ENCODE measurements at regions not wholly inside any gene's neighbourhood (a gene's known extent, or its start where the extent isn't known, plus 50 kb on each side); places are given as distances from the start of the nearest gene placed in this dataset.

DNA sequence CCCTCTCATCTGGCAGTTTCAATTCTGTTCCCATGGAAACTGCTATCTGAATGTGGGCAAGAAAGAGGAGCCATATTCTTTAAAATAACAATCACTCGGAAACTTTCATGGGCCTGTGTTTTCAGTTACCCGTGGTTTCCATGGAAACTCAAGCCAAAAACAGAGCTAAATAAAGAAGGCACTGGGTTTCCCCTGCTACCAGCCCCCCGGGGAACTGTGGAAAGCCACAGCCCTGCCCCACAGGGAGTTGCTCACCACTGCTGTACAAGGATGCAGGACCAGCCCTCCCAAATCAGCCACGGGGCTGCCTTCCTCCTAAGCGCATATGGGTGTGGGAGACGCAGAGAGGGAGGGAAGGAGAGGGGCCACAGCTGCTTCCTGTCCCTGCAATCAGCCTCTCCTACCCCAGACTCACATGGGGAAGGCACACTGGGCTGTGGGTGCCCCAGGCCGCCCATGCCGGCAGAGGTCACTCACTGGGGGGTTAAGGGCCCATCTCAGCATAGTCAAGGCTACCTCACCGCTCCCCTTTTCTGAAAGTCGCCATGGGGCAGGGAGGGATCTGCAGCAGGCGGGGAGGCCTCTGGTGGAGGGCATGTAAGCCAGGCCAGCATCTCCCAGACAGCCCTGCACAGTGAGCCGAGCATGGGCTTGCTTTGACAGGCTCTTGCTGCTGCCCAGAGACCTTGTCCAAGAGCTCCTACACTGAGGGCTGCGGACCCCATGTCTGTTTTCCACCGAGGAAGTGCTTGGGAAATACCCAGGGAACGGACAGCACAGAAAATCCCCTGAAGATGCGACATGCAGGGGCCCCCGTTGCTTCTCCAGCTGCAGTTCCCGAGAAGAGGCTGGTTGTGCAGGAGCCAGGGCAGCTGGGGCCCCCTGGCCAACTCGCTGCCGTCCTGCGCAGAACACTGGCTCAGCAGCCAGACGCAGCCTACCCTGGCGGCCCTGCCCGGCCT lies 157.3 kb upstream of the PPP2R2D start:
- peak; percentile 75 for DNase-seq

DNA sequence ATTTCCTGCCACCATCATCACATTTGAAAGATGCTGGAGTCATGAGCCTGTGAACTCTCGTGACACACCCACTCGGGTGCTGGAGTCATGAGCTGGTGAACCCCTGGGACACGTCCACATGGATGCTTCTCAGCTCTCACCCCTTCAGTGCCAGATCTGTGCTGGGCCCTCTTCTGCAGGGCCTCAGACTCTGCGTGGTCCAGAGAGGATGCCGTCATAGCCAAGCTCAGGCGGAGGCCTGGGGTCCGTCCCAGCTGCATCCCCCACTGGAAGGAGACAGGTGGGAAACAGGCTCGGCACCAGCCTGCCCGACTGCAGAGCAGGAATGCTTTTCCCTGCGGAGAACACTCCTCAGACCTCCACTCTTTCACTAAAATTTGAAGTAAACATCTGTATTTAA lies 156.5 kb upstream of the PPP2R2D start:
- DNase-seq, result peak; percentile 38

DNA sequence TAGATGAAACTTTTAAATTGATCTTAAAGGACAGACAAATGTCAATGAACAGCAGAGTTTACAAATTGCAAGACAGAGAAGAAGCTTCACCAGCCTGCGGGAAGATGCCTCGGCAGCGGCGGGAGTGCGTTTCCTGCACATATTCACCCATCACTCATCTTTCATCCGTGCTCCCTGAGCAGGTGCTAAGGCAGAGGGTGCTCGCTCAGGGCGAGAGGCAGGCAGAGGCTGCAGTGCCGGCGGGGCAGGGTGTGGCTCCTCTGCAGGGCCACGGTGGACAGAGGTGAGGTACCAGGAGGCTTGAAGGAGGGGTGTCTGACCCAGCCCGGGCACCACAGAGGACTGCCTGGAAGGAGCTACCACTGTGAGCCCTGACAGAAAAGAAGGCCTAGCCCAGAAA lies 155.2 kb upstream of the PPP2R2D start:
- DNase-seq, result no peak

DNA sequence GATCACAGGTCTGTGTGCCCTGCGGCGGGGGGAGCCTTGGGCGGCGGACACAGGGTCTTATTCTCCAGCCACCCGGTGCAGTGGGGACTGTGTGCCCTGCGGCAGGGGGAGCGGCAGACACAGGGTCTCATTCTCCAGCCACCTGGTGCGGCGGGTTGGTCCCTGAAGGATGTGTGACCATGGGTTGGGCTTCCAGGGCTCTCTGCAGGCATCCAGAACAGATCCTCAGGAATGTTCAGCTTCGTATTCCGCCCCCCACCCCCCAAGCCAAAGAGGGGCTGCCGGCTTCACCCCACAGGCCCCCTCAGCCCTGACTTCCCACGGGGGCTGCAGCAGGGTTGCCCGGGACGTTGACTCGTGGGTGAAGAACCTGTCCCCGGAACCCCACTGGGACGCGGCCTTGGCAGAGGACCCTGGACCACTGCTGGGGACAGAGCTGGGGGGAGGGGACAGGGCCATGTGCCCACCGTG lies 154.5 kb upstream of the PPP2R2D start:
- no peak for DNase-seq

DNA sequence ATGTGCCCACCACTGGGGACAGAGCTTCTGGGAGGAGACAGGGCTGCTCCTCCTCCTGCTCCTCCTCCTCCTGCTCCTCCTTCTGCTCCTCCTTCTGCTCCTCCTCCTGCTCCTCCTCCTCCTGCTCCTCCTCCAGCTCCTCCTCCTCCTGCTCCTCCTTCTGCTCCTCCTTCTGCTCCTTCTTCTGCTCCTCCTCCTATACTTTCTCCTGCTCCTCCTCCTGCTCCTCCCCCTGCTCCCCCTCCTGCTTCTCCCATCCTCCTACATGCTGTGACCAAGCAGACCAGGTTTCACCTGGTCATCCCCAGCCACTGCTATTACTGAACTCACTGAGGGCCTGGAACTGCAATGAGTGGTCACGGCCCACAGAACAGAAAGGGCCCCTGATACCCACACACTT lies 154.0 kb upstream of the PPP2R2D start:
- no peak for DNase-seq

DNA sequence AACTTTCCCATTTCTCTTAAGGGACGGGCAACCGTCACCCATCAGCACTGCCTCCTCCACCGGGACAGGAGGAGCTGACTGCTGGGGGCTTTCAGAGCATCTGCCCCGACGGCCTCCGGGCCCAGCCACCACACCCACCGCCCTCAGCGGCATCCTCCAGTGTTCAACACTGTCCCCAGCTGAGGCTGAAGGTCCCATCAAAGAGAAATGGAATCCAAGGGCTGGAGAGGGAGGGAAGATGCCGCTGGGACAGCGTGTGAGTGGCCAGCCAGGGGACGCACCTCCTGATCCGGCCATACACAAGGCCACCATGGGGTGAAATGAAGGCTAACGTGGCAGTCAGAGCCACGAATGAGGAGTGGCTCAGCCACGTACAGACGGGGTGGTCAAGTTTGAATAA lies 153.6 kb upstream of the PPP2R2D start:
- no peak for DNase-seq

DNA sequence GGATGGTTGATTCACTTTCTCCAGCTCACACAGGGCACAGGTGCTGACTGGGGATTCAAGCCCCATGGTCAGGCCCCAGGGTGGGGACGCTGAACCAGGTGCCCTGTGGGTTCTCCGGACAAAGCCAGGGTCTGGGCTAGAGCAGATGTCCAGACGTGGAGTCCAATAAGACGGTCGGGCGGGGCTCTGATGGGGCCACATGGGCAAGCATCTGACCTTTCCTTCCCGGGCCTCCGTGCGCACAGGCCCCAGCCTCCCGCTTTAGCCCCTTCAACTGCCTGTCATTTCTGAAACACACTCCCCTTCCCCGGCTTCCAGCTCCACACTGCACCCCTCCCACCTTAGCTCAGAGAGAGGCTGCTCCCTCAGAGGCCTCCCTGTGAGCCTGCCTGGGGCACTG lies 153.0 kb upstream of the PPP2R2D start:
- no peak for DNase-seq

DNA sequence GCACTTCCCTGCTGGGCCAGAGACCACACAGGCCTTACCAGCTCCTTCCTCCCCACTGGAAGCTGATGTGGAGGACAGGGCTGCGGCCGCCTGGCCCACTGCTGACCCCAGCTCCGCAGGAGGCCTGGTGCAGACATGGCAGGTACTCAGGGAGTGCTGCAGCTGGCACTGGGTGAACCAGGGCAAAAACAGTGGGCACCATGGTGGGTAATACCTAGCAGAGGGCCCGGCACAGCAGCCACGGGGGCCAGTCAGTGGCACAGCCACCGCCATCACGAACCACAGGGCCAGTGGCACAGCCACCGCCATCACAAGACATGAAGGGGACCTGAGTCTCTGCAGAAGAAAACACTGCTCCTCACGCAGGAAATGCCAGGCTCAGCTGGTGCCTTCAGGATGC lies 152.6 kb upstream of the PPP2R2D start:
- DNase-seq, result no peak

DNA sequence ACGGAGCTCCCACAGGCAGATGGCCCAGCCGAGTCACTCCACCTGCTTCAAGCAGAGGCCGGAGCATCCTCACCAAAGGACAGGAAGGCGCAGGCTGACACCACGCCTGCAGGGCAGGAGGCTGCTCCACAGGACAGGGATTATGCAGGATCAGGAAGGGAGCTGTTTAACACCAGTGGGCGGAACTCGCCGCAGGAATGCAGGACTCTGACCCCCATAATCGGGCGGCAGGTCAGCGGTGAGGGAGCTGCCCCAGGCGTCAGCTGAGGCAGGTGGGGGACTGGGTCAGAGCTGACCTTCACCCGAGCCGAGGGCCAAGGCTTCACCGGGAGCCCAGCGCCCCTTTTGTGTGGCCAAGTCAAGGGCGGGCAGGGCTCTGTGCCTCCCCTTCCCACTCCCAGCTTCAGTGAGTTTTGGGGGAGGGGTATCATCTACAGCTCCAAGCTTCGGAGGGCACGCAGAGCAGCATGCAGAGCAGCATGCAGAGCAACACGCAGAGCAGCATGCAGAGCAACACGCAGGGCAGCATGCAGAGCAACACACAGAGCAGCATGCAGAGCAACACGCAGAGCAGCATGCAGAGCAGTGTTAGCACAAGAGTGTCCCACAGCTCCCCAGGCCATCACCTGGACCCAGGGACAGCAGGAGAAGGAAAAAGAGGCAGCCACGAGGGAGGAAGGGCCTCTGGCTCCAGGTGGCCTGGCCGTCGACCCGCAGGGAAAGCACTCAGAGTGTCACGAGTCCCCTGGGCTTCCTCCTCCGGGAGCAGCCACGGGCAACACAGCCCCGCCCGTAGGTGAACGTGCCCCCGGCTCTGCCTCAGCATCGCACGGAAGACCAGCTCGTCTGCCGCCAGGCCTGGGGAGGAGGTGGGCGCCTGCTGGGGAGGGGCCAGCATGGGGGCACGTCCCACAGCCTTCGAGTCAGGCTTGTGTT lies 151.7 kb upstream of the PPP2R2D start:
- DNase-seq, result no peak

DNA sequence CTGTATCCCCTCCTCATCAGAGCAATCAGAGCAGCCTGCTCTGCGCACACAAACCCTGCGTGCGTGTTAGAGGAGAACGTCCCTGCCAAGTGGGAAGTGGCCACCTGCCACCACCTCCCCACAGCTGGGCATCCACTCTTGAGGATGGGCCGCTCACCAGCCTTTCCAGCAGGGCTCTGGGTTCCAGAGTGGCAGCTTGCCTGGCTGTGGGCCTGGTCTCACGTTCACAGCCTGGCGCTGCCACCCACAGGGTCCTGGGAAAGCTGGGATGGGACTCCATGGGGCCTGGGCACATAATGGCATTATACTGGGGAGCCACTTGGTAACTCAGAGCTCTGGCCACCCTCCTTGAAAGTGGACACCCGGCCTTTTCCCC lies 151.1 kb upstream of the PPP2R2D start:
- DNase-seq, result no peak

DNA sequence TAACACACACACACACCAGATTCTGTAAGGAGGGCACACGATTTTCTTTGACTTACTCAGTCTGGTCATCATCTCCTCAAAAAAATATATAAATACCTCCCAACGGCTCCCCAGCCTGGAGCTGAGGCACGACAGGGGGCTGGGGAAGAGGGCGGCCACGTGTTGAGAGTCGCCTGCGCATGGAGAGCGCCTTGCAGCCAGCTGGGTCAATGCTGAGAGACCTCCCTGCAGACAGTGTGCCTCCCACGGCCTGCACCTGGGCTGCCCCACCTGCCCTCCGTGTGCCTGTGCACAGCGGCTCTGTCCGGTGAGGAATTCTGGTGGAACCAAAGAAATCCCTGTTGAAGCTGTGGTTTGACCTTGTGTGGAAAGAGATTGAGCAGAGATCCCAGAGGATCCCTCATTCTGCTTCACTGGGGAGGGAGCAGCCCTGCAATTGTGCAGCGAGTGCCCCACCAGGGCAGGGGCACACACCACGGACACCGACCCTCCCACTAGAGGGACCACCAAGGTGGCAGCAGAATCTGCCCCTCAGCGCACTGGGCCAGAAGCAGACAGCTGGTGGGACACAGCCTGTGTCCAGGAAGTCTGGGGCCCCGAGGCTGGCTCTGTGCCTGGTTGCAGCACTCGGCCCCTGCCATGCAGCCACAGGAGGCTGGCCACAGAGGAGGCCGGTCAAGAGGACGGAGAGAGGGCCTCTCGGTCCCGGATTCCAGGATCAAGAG lies 150.5 kb upstream of the PPP2R2D start:
- no peak for DNase-seq

DNA sequence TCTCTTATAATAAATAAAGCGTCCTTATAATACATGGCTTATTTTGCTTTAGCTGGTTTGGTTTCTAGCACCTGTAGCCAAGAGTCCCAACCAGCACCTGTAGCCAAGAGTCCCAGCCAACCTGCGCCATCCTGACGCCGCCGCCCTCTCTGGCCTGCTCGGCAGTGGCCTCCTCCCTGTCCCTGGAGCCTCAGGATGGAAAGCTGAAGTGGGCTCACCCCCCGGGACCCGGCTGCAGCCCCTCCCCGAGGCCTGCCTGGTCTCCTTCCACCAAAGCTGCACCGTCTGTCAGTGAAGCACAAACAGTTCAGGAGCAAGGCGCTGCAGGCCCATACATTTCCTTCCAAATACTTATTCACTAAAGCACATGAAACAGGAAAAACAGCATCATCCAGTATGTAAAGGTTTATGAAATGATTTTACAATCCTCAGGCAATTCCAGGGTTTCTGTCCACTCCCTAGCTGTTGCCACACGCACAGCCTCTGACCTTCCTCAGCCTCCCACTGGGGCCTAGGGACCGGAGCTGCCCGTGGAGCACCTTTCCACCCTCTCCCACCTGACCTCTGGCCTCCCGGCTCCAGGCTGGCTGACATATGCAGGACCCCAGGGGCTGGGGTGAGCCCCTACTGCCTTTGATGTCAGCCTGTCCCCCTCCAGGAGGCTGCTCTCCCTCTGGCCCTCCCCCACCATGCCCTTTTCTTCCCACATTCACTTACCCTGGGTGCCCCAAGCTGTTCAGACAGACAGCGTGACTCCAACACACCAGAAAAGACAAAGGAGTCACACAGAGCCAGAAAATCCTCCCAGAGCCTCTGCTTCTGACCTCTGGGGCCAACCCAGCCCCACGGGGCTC lies 149.6 kb upstream of the PPP2R2D start:
- no peak for DNase-seq

DNA sequence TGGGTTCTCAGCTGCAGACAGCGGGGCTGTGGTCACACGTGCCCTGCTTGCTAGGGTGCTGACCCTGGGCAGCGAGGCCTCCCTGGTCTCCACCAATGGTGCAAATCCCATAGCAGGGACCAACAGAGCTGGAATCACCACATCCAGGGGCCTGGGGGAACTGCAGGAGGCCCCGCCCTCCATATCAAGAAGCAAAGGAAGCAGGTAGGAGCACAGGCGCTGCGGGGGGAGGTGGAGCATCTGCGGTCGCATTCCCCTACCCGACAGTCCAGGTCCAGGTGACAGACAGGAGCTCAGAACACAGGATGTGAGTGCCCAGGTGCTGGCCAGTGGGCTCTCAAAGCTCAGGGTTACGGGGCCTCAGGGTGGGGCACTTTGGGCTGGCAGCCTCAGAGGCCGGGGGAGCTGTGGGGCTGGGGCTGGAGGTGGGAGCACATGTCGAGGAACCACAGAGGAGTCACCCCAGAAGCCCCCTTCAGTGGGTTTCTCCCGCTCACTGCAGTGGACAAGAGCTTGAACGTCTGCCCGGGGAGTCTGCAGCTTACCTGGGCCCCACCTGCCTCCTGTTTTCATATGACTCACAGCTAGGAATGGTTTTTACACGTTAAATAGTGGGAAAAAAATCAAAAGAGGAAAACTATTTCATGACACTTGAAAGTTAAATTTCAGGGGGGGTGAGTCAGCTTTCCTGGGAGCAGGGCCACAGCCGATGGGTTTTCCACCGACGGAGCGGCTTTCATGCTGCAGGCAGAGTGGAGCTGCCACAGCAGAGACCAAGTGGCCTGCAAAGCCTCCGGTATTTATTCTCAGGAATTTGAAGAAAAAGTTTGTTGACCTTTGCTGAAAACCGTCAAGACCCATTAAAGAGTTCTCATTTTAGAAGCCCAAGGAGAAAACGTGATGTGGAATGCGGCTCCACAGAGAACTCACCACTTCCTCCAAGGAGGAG lies 148.7 kb upstream of the PPP2R2D start:
- no peak for DNase-seq

DNA sequence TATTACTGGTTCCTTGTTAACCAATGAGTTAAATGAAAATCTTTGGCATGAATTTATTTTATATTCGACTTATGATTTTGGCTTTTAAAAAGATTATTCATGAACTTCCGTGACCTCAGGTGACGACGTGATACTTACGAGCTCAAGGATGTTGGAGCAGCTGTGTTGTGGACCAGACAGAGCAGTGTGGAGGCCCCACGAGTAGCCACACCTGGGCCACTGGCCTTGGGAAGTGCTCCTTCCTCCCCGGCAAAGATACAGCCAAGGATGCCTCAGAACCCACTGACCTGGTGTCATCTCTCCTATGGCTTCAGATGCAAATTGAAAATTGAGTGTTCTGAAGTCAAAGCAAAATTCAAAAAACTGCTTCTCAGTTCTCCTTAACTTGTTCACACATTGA lies 147.5 kb upstream of the PPP2R2D start:
- no peak for DNase-seq

DNA sequence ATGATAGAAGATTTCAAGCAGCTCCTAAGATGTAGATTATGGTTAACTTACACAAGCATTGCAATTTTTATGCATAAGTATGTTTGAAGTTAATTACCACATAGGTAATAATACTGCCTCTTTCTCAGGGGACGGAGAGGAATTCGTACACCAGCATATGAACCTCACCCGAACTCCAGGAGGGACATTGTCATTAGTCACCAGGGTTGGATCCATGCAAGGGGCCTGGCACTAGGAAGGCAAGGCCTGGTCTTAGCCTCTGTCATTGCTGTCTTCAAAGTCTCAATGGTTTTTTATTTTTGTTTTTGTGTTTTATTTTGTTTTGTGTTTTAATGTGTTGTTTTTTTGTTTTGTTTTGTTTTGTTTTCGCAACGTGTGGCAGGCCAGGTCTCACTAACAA lies 145.6 kb upstream of the PPP2R2D start:
- DNase-seq, result no peak

DNA sequence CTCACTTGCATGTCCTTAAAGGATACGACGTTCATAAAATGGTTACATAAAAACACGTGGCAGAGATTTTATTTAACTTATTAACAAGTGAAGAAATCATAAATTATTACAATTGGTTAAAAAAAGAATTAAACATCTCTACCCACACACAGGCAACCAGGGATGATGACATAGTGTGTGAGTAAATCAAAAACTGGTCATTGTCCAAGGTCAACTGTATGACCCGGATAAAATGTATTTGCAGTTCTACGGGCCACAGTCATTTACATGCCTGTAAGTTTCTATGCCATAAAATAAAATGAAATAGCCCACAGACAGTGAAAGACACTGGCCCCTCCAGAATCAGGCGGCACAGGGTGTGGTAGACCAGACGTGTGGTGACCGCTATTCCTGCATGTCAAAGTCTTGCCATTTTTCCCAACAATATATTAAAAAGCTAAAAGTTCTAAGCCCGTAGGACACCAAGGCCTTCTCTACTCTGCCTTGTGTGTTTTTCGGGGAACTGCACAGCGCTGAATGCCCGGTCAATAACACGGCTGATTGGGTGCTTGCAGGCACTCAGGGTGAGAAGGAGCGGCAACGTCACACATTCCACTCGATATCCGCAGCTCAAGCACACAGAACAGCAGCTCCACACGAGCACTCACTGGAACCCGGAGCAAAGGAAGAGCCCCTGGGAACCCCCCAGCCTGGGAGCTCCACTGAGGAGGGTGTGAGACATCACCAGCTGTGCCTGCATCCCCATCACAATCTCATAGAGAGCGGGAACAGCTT lies 143.3 kb upstream of the PPP2R2D start:
- DNase-seq, result no peak

DNA sequence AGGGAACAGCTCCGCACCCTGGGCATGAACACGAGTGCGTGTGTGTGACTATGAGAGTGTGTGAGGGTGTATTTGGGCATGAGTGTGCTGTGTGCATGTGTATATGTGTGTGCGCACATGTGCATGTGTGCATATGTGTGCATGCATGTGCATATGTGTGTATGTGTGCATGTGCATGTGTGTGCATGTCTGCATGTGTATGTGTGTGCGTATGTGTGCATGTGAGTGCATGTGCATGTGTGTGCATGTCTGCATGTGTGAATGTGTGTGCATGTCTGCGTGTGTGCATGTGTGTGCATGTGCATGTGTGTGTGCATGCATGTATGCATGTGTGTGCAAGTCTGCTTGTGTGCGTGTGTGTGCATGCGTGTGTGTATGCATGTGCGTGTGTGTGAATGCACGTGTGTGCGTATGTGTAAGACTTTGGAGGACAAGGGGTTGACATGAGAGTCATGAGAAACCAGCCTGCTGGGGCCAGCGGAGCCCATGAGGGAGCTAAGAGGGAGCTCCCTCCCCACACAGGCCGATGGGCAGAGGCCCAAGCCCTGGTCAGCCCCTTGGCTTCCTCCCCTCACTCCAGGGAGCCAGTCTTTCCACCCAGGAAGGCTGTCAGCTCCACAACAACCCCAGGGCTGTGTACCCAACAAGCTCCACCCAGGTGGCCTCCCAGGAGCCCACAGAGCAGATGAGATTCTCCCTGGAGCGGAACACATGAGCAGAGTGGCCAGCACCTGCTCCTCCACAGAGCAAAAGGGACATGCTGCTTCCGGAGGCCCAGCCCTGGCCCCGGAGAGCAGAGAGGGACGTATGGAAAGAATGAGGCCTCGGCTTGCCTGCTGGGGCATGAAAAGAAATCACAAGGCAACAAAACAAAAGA lies 142.5 kb upstream of the PPP2R2D start:
- no peak for DNase-seq

DNA sequence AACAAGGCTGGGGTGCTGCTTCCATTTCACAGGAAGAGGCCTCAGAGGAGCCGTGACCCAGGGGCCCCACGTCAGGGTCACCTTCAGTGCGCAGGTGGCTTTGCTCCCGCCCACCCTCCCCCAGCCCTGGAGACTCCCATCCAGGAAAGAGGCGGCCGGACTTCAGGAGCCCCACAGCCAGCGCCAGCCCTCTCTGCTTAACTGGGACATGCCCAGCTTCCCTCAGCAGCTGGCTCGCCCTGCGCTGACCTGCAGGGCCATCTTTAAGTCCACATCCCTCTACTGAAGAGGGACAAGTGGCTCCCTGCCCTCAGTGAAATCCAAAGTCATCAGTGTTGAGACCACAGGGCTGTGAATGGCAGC lies 141.9 kb upstream of the PPP2R2D start:
- DNase-seq, result no peak

DNA sequence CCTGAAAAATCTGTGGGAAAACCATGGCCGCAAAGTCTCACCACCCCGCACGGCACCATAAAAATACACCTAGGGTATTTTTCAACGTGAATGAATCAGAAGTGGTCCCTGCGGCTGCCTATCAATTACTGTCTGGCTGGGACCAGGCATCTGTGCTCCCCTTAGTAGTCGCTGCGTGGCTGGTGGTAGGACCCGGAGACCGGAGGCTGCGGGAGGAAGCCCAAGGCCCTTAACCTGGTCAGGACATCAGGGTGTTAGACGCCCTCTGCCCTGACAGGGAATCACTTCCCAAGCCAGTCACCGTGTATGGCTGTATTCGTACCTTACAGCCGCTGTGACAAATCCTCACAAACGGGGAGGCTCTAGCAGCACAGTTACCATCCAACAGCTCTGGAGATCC lies 141.5 kb upstream of the PPP2R2D start:
- no peak for DNase-seq
